ENCODE measurements at regions not wholly inside any gene's neighbourhood (a gene's known extent, or its start where the extent isn't known, plus 50 kb on each side); places are given as distances from the start of the nearest gene placed in this dataset.
"Not testable (repeated sequence)": the region's sequence is repeated elsewhere in the genome, so short reads cannot be mapped to it uniquely, and the experiment has no call there.

- no peak for DNase-seq
Measured at GRCh38 chr5:17690473-17690872, 56.2 kb downstream of the TAF11L14 start.

GRCh38 chr5:17691762-17692161, 57.5 kb downstream of the TAF11L14 start:
- no peak for DNase-seq

- DNase-seq = no peak
Measured at GRCh38 chr5:17694371-17694770, 60.1 kb downstream of the TAF11L14 start.

GRCh38 chr5:17694914-17695313, 60.7 kb downstream of the TAF11L14 start:
- DNase-seq = no peak

GRCh38 chr5:17696627-17697026, 62.4 kb downstream of the TAF11L14 start:
- no peak for DNase-seq

GRCh38 chr5:17697671-17698070, 63.4 kb downstream of the TAF11L14 start:
- DNase-seq = no peak

GRCh38 chr5:17709011-17709710, 74.9 kb downstream of the TAF11L14 start:
- no peak for DNase-seq

GRCh38 chr5:17713301-17713700, 79.0 kb downstream of the TAF11L14 start:
- no peak for DNase-seq

GRCh38 chr5:17714186-17714585, 79.9 kb downstream of the TAF11L14 start:
- DNase-seq = no peak

- DNase-seq = no peak
Measured at GRCh38 chr5:17719592-17719991, 85.3 kb downstream of the TAF11L14 start.

- no peak for DNase-seq
Measured at GRCh38 chr5:17720071-17720470, 85.8 kb downstream of the TAF11L14 start.

- no peak for DNase-seq
Measured at GRCh38 chr5:17723876-17724275, 89.6 kb downstream of the TAF11L14 start.

- no peak for DNase-seq
Measured at GRCh38 chr5:17727098-17727497, 92.8 kb downstream of the TAF11L14 start.

- DNase-seq = no peak
Measured at GRCh38 chr5:17730421-17730820, 96.2 kb downstream of the TAF11L14 start.

- DNase-seq = no peak
Measured at GRCh38 chr5:17732351-17732923, 98.2 kb downstream of the TAF11L14 start.

- no peak for DNase-seq
Measured at GRCh38 chr5:17734011-17734410, 99.8 kb downstream of the TAF11L14 start.

- DNase-seq = no peak
Measured at GRCh38 chr5:17735761-17736160, 101.5 kb downstream of the TAF11L14 start.

GRCh38 chr5:17737092-17737491, 102.8 kb downstream of the TAF11L14 start:
- DNase-seq = no peak

- no peak for DNase-seq
Measured at GRCh38 chr5:17738446-17738845, 104.2 kb downstream of the TAF11L14 start.

GRCh38 chr5:17743580-17744435, 109.5 kb downstream of the TAF11L14 start:
- DNase-seq = no peak

GRCh38 chr5:17748201-17748600, 113.9 kb downstream of the TAF11L14 start:
- no peak for DNase-seq

GRCh38 chr5:17748941-17749340, 114.7 kb downstream of the TAF11L14 start:
- DNase-seq = no peak

- not testable (repeated sequence) for DNase-seq
Measured at GRCh38 chr5:17755406-17755805, 121.1 kb downstream of the TAF11L14 start.

GRCh38 chr5:17761326-17761725, 127.1 kb downstream of the TAF11L14 start:
- DNase-seq = no peak

Measured in NCI-H1694 treated with DMSO at 0.1 percent for 48 hours (cell line).